ENCODE measurements at regions not wholly inside any gene's neighbourhood (a gene's known extent, or its start where the extent isn't known, plus 50 kb on each side); places are given as distances from the start of the nearest gene placed in this dataset.

DNA sequence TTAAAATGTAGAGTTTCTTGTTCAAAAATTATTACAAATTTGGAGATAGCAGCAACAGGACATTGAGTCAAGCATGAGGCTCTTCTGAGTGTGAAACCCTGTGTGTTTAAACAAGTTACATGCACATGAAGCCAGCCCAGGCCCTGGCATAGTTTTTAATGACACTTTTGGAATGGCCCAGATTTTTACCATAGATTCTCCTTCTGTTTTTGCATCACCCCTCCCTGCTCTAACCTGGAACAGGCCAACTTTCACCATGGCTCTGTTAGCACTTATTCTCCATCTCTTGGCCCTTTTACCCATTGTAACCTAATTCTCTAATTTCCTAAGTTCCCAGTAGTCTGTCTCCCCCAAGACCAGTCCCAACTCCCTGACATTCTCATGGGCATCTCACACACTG lies 63.1 kb upstream of the PRSS23 start:
- in situ Hi-C loops (cut with MboI; ENCODE audit: low sequenced_read_pairs) (no loop called here), dilution Hi-C loops (cut with HindIII; ENCODE audit: low sequenced_read_pairs, unreplicated experiment) (no loop called here), intact Hi-C loops (cut with micrococcal nuclease) (loop anchor here (1.0 kb wide), 1 partner anchor 49 kb away; no protein-coding TSS in a partner anchor)
- H2BK15ac ChIP-seq (ENCODE audit: low read depth, low read length), result peak overlapping the region; percentile 92
- peak overlapping the region; percentile 53; the same call in 1 of the 2 replicates for H3K27ac ChIP-seq (ENCODE audit: insufficient read depth, low read length)
- peak overlapping the region; percentile 14; the same call in 1 of the 2 replicates for H3K23ac ChIP-seq (ENCODE audit: low read depth, low read length)
- ATAC-seq (ENCODE audit: low read depth) (no peak), DNase-seq (no peak)
- H4K5ac ChIP-seq (ENCODE audit: low read depth, low read length), result peak overlapping the region; percentile 56; the same call in 1 of the 2 replicates
- H3K4me1 ChIP-seq (ENCODE audit: control insufficient read depth, insufficient read depth, low read length), result peaks cover 30% of the 10 kb centered on the region
- no peaks in the 10 kb centered on the region for H3K36me3 ChIP-seq (ENCODE audit: control insufficient read depth, insufficient read depth, low read length)
- ChIA-PET CTCF (interaction anchor here (0.6 to 0.9 kb wide), 2 partner anchors 129 to 1650 kb away, joined by 3 read pairs; no protein-coding TSS in a partner anchor), POLR2A (ENCODE audit: unreplicated experiment) (no interaction called here)
- H3K4ac ChIP-seq (ENCODE audit: low read depth, low read length), result peak overlapping the region; percentile 80
- no peak overlapping the region for H3K4me2 ChIP-seq (ENCODE audit: low read depth, low read length)
- no peaks in the 10 kb centered on the region for H3K27me3 ChIP-seq (ENCODE audit: control insufficient read depth, insufficient read depth, low read length)
- H2BK120ac ChIP-seq (ENCODE audit: low read depth, low read length), result peak overlapping the region; percentile 93
- H3K14ac ChIP-seq (replicated peaks; ENCODE audit: low read depth, low read length), result peak overlapping the region; percentile 40; the same call in 1 of the 2 replicates
- H3K4me3 ChIP-seq (ENCODE audit: insufficient read depth, low read depth, low read length), result no peak overlapping the region
- H3K9me1 ChIP-seq (ENCODE audit: insufficient read depth, low read length), result peaks cover 28% of the 10 kb centered on the region
- H2AK9ac ChIP-seq (replicated peaks; ENCODE audit: low read depth, low read length, poor library complexity), result no peak overlapping the region
- peak overlapping the region; percentile 73; the same call in 1 of the 2 replicates for H3K18ac ChIP-seq (ENCODE audit: low read depth, low read length)
- TF ChIP-seq CHD1 (IDR thresholded peaks at IDR 0.05; ENCODE audit: low read depth, low read length) (no peak), MAZ (IDR thresholded peaks at IDR 0.05; ENCODE audit: borderline replicate concordance, low read depth, low read length) (no peak), RAD21 (IDR thresholded peaks at IDR 0.05; ENCODE audit: low read length) (no peak), BHLHE40 (IDR thresholded peaks at IDR 0.05; ENCODE audit: low read depth, low read length) (no peak), POLR2A (IDR thresholded peaks at IDR 0.05; ENCODE audit: low read depth, low read length) (no peak), RCOR1 (IDR thresholded peaks at IDR 0.05; ENCODE audit: insufficient replicate concordance, low read length) (no peak)
- TF ChIP-seq, protein P1, sequence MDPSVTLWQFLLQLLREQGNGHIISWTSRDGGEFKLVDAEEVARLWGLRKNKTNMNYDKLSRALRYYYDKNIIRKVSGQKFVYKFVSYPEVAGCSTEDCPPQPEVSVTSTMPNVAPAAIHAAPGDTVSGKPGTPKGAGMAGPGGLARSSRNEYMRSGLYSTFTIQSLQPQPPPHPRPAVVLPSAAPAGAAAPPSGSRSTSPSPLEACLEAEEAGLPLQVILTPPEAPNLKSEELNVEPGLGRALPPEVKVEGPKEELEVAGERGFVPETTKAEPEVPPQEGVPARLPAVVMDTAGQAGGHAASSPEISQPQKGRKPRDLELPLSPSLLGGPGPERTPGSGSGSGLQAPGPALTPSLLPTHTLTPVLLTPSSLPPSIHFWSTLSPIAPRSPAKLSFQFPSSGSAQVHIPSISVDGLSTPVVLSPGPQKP (IDR thresholded peaks at IDR 0.05; ENCODE audit: borderline replicate concordance, low read depth, low read length), result no peak
- TF ChIP-seq, protein P2, sequence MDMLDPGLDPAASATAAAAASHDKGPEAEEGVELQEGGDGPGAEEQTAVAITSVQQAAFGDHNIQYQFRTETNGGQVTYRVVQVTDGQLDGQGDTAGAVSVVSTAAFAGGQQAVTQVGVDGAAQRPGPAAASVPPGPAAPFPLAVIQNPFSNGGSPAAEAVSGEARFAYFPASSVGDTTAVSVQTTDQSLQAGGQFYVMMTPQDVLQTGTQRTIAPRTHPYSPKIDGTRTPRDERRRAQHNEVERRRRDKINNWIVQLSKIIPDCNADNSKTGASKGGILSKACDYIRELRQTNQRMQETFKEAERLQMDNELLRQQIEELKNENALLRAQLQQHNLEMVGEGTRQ (IDR thresholded peaks at IDR 0.05; ENCODE audit: low read depth, low read length), result no peak
- H3K9ac ChIP-seq (ENCODE audit: low read depth, low read length), result no peak overlapping the region
- no peak overlapping the region for H3K56ac ChIP-seq (ENCODE audit: extremely low read depth, insufficient read depth, low read length)
- H2BK5ac ChIP-seq (ENCODE audit: low read depth, low read length, poor library complexity, severe bottlenecking), result peak overlapping the region; percentile 98
- peak overlapping the region; percentile 84 for H2AK5ac ChIP-seq (ENCODE audit: low read depth, low read length)
- no peaks in the 10 kb centered on the region for H3K9me3 ChIP-seq (ENCODE audit: control insufficient read depth, insufficient read depth, low read length)
- peak overlapping the region; percentile 74 for H4K91ac ChIP-seq (ENCODE audit: insufficient read depth, low read depth, low read length)
- H3K79me1 ChIP-seq (ENCODE audit: low read depth in 1 of 2, low read length in 2 of 2), result no peaks in the 10 kb centered on the region; a peak in 1 of 4 replicates
- BruUV-seq (replicated peaks), result no TSS peak
- no peaks in the 10 kb centered on the region for H4K20me1 ChIP-seq (ENCODE audit: insufficient read depth, low read length)
- peak overlapping the region; percentile 90 for H2BK20ac ChIP-seq (ENCODE audit: low read depth, low read length)
- H2AFZ ChIP-seq (replicated peaks; ENCODE audit: low read length, poor library complexity), result no peak overlapping the region
- H4K8ac ChIP-seq (ENCODE audit: low read depth in 2 of 2, low read length in 2 of 2), result peak overlapping the region; percentile 32 to 35
